DMS114 treated with DMSO at 0.1 percent for 48 hours (cell line): ENCODE measurements at regions not wholly inside any gene's neighbourhood (a gene's known extent, or its start where the extent isn't known, plus 50 kb on each side); places are given as distances from the start of the nearest gene placed in this dataset.

Source experiments
- DNase-seq: peaks from one replicate; lab custom pipeline; 2025; ENCODE audit not compliant: unreplicated experiment; lab: John Stamatoyannopoulos, UW

DNA sequence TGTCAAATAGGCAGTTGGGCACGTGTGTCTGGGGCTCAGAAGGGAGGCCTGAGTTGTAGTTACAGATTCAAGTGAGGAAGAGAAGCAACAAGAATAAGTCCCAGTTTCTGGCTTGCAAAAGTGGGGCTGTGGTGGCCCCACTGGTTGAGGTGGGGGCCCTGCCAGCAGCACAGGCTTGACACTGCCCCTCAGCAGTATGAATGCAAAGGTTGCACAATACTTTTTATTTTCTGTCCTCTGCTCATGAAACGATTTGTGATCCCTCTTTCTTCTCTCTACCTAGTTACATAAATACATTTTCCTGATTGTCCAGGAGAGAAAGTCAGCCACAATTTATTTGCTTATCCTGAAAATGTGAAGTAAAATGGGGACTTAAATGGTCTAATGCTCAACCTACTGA, 577.8 kb downstream of the AACS start:
- DNase-seq: no peak

DNA sequence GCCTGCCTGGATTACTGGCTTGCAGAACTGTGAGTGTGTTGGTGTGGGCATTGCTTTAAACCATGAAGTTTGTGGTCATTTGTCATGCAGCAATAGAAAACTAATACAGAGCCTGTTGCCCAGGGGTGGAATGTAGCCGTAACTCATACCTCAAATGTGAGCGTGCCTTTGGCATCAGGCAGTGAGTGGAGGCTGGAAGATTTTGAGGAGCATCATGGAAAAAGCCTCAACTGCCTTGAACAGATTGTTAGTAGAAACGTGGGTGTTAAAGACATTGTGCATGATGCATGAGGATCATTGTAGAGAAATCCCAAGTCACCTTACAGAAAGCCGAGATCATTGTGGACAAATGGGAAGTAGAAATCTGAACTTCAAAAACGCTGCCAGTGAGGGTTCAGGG, 580.5 kb downstream of the AACS start:
- no peak for DNase-seq

DNA sequence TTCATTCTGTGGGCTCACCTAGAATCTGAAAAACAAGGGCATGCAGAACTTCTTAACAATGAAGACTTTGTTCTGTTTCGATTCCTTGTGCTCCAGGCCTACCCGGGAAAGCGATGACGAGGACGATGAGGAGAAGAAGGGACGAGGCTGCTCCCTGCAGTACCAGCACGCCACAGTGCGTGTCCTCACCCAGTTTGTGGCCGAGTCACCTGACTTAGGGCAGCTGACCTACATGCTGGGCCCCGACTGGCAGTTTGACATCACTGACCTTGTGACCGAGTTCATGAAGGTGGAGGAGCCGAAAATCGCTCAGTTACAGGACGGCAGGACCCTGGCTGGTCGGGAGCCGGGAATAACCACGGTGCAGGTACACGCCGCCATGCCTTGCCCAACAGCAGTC, 585.4 kb downstream of the AACS start:
- no peak for DNase-seq

DNA sequence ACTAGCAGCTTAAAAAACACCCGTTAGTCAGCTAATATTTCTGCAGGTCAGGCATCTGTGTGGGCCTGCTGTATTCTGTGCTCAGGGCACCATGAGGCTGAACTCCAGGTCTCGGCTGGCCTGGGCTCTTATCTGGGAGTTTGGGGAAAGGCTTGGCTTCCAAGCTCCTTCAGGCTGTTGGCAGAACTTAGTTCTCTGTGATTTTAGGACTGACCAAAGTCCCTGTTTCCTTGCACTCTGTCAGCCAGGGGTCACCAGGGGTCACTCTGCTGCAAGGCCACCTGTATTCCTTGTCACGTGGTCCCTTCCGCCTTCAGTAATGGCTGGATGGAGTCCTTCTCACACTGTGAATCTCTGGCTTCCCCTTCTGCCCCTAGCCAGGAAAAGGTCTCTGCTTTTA, 586.4 kb downstream of the AACS start:
- no peak for DNase-seq

DNA sequence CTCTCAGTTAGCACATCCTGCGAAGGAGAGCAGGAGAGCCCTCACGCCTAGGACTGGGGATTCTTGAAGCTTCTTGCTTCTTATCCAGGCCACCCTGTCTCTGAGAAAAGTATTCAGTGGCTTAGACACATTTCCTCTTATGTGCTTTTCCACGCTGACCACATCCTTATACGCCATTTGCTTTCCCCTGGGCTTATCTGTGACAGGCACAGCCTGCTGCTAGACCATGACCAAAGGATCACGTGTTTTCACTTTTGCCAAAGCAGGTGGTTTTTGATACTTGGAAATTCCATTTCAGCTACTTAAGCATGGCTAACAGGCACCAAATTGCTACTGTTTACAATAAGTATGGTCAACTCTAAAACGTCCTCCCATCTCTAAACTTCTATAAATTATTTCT, 587.4 kb downstream of the AACS start:
- no peak for DNase-seq

DNA sequence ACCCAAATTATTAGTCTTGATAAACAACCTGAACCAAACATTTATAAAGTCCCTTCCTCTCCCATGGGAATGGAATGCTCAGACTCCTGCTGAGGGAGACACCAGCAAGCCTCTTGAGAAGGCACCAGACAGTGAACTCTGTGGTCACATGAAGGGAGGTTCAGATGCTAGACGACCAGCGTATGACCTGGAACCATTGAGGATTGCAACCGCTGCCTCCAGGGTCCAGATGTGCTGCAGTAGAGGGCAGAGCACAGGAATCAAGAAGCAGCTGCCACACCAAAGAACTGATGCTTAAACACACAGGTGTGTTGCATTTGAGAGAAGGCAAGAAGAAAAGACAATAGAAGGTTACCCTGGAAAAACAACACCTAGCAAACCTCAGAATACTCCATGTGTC, 592.4 kb downstream of the AACS start:
- no peak for DNase-seq

DNA sequence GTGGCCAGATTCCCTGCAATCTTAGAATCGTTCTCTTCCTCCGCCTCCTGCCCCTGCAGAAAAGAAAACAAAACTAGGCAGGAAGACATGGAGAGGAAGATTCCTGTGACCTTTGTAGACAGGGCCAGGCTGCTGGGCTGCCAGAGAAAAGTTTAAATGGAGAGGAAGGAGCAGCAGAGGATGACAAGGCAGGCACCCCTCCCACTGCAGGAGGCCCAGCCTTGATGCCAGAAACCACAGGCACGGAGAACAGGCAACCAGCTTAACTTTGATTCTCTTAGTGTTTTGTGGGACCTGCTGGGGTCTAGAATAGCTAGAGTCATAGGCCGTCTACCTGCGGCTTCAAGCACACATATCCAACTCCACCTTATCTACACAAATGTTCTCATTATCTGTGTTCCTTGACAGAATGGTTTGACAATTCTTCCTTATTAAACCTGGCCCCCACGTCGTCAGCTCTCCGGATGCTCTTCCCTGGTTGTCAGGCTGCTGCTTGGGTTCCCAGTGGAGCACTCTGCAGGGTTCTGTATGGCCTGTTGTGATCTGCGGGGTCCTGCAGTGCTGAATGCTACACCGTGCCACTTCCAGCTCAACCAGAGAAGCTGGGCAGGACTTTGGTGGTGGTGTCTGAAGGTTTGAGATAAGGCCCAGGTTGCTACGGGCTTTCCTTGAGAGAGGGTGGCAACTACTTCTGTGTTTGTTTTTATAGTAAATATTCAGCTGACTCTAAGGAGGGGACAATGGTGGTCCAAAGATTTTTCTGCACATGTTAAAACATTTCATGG, 609.5 kb downstream of the AACS start:
- no peak for DNase-seq

DNA sequence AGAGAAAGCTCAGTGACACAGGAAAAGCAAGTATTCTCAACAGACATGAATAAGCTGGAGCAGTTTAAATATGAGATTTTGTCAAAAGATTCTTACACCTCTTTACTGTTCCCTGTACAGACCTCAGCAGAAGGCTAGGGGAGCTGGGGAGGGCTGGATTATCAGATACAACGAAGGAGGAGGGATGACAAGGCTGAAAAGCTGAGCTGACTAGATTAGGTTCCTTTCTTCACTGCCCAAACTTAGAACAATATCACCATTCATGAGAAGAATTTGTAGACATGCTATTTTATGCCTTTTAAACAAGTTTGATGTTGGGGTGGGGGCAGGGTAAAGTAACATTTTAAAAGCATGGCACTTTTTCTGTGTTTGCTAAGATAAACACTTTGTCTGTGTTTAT, 611.1 kb downstream of the AACS start:
- no peak for DNase-seq

DNA sequence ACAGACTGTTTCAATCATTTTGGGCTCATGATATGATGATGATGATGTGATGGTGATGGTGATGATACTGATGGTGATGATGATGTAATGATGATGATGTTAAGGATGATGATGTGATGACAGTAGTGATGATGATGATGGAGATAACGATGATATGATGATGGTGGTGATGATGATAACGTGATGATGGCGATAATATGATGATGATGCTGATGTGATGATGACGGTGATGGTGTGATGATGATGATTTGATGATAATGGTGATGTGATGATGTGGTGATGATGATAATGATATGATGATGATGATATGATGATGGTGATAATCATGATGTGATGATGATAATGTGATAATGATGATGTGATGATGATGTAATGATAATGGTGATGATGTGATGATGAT, 612.6 kb downstream of the AACS start:
- DNase-seq: no peak

DNA sequence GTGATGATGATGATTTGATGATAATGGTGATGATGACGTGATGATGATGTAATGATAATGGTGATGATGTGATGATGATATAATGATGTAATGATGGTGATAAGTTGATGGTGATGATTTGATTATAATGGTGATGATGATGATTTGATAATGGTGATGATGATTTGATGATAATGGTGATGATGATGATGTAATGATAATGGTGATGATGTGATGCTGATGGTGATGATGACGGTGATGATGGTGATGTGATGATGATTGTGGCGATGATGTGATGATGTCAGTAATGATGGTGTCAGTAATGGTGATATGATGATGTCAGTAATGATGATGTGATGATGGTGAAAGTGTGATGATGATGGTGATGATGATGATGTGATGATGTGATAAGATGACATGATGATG, 613.4 kb downstream of the AACS start:
- DNase-seq: no peak

DNA sequence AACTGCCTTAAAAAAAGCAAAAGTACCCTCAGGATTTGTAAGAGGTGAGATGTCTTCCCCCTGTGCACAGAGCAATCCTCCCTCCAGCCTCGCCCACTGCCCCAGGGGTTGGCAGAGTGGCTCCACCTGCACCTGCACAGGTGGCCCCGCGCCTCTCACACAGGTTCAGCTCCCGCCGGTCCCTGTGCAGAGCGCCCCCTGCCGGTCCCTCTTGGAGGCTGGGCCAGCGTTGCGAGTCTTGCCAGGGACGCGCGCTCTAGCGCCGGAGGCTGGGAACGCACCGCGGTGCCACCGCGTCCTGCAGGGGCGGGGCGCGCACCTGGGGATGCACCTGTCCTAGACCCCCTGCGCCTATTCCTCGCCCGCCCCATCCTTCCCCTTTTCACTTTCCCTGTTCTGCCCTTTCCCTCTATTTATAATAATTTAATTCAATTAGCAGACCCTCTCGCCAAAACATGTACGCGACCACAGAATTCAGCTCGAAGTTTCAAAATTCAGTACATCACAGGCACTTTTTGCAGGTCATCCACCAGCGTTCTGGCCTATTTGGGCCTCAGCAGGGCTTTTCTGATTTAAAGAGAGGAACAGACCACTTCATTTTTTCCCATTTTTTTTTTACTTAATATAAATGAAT, 618.6 kb downstream of the AACS start:
- no peak for DNase-seq

DNA sequence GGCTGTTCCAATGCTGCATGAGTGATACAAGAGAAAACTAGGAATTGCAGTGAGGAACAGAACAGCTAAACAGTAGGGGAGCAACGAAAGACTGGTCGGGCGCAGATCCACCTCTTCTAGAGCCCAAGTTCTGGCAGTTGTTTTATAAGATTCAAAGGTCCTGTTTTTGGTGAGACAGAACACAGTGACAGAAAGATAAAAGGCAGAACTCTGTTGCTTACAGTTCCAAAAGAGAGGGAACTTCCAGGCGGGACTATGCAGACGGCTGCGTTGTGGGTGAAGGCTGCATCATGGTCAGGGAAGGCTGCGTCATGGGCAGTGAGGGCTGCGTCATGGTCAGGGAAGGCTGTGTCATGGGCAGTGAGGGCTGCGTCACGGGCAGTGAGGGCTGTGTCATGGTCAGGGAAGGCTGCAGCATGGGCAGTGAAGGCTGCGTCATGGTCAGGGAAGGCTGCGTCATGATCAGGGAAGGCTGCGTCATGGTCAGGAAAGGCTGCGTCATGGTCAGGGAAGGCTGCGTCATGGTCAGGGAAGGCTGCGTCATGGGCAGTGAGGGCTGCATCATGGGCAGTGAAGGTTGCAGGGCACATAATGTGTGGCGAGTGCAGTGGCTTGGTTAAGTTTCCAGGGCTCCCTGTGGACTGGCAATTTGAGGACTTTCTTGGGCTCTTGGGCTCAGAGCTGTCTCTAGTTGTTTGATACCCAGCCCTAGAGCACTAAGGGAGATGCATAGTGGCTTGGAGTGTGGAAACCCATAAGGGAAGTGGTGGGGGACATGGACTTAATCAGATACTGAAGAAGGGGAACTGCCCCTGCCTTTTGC, 619.9 kb downstream of the AACS start:
- no peak for DNase-seq

DNA sequence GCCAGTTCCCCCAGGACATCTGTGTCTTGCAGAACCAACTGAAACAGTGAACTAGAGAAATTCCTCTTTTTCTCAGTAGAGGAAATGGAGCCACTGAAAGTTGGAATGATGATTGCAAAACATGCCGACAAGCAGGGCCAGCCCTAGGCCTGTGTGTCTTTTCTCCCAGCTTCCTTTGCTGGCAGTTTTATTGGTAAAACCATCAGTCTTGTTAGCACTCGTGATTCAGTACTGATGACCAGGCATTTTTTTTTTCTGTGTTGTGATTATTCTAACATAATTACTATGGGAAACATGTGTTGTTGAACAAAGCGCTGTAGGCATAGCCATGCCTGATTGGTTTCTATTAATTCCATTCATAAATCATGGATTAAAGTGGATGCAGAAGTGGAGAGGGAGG, 620.7 kb downstream of the AACS start:
- DNase-seq: no peak

DNA sequence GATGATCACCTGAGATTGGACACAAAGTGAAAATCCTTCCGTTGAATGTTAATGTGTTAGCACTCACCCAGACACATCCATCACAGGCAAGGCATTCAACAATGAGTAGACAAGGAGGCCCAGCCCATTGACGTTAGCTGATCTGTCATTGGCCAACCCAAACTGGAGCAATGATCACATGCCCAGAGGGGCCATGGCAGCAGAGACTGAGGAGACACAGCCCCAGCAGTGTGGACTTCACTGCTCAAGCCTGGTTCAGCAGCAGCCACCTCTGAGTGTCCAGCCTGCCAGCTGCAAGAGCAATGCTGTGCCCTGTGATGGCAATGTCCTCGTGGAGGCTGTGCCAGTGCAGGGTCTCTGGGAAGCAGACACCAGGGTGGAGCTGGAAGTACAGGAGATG, 622.2 kb downstream of the AACS start:
- DNase-seq: no peak

DNA sequence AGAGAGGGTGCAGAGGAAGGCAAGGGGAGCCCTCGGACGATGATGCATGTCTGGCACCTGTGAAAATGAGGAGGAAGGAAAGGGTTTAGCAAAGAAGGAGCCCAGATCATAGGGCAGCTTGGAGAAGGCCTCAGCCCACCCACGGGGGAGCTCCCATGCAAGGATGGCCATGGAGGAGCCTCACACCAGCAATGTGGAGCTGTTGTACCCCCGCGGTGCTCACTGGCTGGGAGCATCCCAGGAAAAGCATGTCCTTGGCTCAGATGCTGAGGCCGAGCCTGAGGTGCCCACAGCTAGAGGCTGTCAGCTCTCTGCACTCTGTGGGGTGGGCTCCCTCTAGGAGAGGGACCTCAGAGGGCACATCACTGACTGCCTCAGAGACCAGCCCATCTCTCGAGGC, 622.6 kb downstream of the AACS start:
- DNase-seq: no peak

DNA sequence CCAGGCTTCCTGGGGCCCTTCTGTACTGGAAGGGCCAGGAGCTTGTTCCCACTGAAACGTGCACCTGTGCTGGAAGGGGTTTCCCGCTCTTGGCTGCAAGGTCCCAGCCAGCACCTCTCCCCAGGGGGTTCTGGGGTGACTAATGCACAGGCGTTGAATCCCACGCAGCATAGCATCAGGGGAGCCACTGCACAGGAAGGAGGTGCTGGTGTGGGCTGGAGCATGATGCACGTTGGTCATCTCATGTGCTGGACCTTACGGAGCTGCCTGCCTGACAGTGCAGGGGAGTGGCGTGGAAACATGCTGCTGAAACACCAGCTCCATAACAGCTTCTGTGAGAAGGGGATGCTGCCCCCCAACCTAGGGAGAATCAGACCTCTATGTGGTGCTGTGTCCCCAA, 623.0 kb downstream of the AACS start:
- DNase-seq: no peak

DNA sequence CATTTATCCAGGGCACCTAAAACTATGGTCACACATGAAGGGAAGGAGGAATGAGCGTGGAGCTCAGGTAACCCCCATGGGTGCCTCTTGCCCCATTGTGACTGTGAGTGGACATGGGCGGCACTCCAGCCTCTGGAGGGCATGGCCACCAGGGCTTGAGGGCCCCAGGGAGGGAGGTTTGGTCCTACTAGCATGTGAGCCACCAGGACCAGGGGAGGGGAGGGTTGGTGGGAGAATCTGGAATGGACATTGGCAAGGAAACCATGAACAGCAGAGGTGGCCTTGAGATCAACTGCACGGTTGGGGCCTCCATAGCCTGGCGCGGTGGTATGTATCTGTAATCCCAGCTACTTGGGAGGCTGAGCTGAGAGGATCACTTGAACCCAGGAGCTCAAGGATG, 623.6 kb downstream of the AACS start:
- no peak for DNase-seq

DNA sequence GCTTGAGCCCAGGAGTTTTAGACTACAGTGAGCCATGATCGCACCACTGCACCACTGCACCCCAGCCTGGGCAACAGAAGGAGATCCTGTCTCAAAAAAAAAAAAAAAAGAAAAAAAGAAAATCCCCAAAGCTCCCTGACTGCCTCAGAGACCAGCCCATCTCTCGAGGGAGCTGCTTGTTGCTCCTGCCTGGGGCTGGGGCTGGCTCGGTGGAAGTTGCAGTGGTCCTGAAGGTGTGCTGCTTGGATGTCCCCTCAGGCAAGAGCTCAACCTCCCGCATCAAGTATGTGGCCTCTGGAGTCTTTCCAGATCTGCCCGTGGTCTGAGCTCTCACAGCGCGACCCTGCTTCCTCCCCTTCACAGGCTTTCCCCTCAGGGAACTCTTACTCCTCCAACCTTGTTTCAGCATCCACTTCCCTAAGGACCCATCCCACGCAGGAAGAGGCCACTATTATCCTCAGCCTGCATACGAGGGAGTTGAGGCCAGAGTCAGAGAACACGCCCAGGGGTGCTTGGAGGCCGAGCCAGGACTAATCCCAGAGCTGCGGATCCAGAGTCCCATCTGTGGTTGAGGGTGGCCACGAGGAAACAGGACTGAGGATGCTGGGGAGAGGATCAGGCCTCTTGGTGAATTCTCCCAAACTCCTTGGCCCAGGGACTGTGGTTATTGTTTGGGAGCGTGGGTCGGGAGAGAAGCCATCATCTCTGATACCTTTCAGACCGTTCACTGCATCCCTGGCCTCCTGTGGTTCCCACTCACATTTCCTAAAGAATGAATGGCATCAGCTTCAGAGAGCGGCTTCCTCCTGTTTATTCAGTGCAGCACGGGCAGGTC, 624.6 kb downstream of the AACS start:
- no peak for DNase-seq

DNA sequence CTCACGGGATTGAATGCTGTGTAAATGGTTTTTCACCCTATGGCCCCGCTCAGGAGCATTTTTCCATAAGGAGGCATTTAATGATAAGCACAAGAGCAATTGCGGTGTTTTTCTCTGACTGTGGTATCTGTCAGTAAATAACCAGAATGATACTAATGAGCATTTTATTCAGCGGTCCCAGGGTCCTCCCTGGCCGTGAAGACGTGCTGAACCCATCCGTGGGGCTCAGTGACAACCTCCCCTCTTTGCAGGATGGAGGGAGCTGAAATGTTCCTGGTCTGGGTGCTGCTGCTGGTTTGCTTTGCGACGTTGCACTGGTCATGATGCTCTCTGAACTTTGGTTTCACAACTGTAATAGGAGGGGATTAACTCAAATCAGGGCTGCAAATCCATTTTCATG, 625.6 kb downstream of the AACS start:
- DNase-seq: no peak

DNA sequence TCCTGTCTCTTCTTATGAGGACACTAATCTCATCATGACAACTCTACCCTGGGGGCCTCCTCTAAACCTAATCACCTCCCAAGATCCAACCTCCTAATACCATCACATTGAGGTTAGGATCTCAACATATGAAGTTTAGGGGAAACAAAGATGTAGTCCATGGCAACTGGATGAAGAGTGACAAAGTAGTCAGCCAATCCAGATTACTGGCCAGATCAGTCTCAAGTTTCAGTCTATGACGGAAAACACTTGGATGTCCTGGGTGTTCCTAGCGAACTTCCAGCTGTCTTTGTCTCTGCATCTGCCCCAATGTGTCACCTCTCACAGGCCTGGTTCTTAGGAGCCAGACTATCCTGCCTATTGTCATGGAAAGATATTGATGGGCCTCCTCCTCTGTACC, 630.8 kb downstream of the AACS start:
- DNase-seq: no peak

DNA sequence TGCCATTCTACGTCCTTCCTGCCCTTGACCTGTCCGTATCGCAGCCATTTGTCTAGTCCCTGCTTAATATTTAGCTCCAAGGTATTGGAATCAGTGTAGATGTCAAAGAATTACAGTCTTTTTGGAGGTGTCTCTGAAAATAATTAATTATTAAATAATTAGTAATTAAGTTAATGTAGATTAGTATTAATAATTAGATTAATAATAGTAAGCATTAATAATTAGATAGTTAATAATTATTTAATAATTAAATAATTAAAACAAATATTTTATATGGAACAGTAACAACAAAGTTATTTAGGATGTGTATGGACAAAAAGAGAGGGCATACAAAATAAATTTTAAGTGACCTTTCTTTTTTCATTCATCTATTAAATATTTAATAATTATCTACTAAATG, 639.6 kb downstream of the AACS start:
- DNase-seq: no peak
